ENCODE measurements at regions not wholly inside any gene's neighbourhood (a gene's known extent, or its start where the extent isn't known, plus 50 kb on each side); places are given as distances from the start of the nearest gene placed in this dataset.

- Histone ChIP-seq H3K27me3 (ENCODE audit: control insufficient read depth, insufficient read depth, low read length) (no peaks in the 10 kb centered on the region), H3K9ac (ENCODE audit: low read length) (no peak overlapping the region), H3K4me1 (ENCODE audit: control insufficient read depth, low read depth, low read length) (no peaks in the 10 kb centered on the region), H3K4me3 (ENCODE audit: low read length) (no peak overlapping the region), H3K9me3 (ENCODE audit: control insufficient read depth, low read depth, low read length) (no peaks in the 10 kb centered on the region), H3K27ac (ENCODE audit: low read length) (no peak overlapping the region), H3K36me3 (ENCODE audit: control insufficient read depth, low read depth, low read length) (no peaks in the 10 kb centered on the region)
Measured at GRCh38 chr9:90379771-90380170, 262.9 kb downstream of the DIRAS2 start.

DNA sequence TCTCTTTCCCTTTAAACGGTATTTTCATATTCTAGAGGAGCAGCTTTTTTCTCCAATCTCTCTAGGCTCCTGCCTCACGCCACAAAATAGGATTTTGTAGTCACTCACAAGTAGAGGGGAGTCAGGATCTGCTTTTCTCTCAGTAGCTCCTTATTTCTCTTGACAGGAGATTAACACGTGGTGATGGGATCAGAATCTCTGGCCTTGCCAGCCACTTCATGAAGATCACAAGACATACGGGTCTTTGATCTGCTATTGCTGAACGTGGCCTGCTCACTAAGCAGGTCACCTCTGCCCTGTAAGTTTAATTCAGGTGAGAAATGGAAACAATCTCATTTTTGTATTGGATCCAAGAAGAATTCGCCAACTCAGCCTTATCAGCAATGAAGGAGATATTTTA is 257.5 kb downstream of the DIRAS2 start:
- Histone ChIP-seq H3K9ac (ENCODE audit: low read length) (no peak overlapping the region), H3K9me3 (ENCODE audit: control insufficient read depth, low read depth, low read length) (no peaks in the 10 kb centered on the region), H3K27ac (ENCODE audit: low read length) (no peak overlapping the region), H3K4me3 (ENCODE audit: low read length) (no peak overlapping the region), H3K4me1 (ENCODE audit: control insufficient read depth, low read depth, low read length) (no peaks in the 10 kb centered on the region), H3K27me3 (ENCODE audit: control insufficient read depth, insufficient read depth, low read length) (no peaks in the 10 kb centered on the region), H3K36me3 (ENCODE audit: control insufficient read depth, low read depth, low read length) (no peaks in the 10 kb centered on the region)

- Histone ChIP-seq H3K4me3 (ENCODE audit: low read length) (no peak overlapping the region), H3K9ac (ENCODE audit: low read length) (no peak overlapping the region), H3K27ac (ENCODE audit: low read length) (no peak overlapping the region), H3K36me3 (ENCODE audit: control insufficient read depth, low read depth, low read length) (no peaks in the 10 kb centered on the region), H3K9me3 (ENCODE audit: control insufficient read depth, low read depth, low read length) (no peaks in the 10 kb centered on the region), H3K4me1 (ENCODE audit: control insufficient read depth, low read depth, low read length) (no peaks in the 10 kb centered on the region), H3K27me3 (ENCODE audit: control insufficient read depth, insufficient read depth, low read length) (no peaks in the 10 kb centered on the region)
Measured at GRCh38 chr9:90393365-90394152, 249.1 kb downstream of the DIRAS2 start.

DNA sequence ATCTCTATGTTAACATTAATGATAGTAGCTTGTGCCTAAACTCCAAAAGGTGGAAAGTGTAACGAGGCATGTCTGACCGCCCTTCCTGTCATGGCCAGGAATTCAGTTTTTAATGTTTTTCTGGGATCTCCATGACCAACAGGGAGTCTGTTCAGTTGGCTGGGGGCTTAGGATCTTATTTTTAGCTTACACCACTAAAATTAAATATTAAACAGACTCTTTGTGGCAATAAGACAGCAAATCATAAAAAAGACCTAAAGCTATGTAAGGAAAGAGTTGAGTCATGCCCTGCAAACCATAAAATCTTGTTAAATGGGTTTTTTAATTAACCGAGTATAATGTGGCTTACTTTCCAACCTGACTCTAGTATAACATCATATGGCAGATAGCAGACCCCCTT is 247.8 kb downstream of the DIRAS2 start:
- H3K36me3 ChIP-seq (ENCODE audit: control insufficient read depth, low read depth, low read length) = no peaks in the 10 kb centered on the region
- no peaks in the 10 kb centered on the region for H3K27me3 ChIP-seq (ENCODE audit: control insufficient read depth, insufficient read depth, low read length)
- no peak overlapping the region for H3K9ac ChIP-seq (ENCODE audit: low read length)
- no peak overlapping the region for H3K27ac ChIP-seq (ENCODE audit: low read length)
- H3K9me3 ChIP-seq (ENCODE audit: control insufficient read depth, low read depth, low read length) = no peaks in the 10 kb centered on the region
- no peak overlapping the region for H3K4me3 ChIP-seq (ENCODE audit: low read length)
- H3K4me1 ChIP-seq (ENCODE audit: control insufficient read depth, low read depth, low read length) = no peaks in the 10 kb centered on the region

DNA sequence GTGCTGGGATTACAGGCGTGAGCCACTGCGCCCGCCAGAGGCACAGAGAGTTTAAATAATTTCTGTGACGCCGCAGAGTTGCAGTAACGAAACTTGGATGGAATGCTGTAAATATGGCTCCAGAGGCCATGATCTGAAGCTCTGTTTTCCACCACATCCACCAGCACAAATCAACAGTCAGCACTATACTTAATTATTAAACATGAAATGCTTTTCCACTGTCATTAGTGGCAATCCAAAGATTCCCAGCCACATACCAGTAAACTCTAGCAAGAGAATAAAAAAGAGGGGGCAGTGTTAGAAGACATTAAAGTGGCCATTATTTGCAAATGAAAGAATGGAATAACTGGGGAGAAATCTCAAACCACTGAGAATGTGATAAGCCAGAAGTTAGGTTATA is 242.5 kb downstream of the DIRAS2 start:
- Histone ChIP-seq H3K4me1 (ENCODE audit: control insufficient read depth, low read depth, low read length) (no peaks in the 10 kb centered on the region), H3K27ac (ENCODE audit: low read length) (no peak overlapping the region), H3K9ac (ENCODE audit: low read length) (no peak overlapping the region), H3K36me3 (ENCODE audit: control insufficient read depth, low read depth, low read length) (no peaks in the 10 kb centered on the region), H3K9me3 (ENCODE audit: control insufficient read depth, low read depth, low read length) (no peaks in the 10 kb centered on the region), H3K4me3 (ENCODE audit: low read length) (no peak overlapping the region), H3K27me3 (ENCODE audit: control insufficient read depth, insufficient read depth, low read length) (no peaks in the 10 kb centered on the region)

GRCh38 chr9:90408659-90409058 is 234.0 kb downstream of the DIRAS2 start:
- no peak overlapping the region for H3K9ac ChIP-seq (ENCODE audit: low read length)
- peaks cover 8% of the 10 kb centered on the region for H3K4me1 ChIP-seq (ENCODE audit: control insufficient read depth, low read depth, low read length)
- no peaks in the 10 kb centered on the region for H3K9me3 ChIP-seq (ENCODE audit: control insufficient read depth, low read depth, low read length)
- H3K36me3 ChIP-seq (ENCODE audit: control insufficient read depth, low read depth, low read length) = no peaks in the 10 kb centered on the region
- no peak overlapping the region for H3K27ac ChIP-seq (ENCODE audit: low read length)
- H3K27me3 ChIP-seq (ENCODE audit: control insufficient read depth, insufficient read depth, low read length) = no peaks in the 10 kb centered on the region
- no peak overlapping the region for H3K4me3 ChIP-seq (ENCODE audit: low read length)

DNA sequence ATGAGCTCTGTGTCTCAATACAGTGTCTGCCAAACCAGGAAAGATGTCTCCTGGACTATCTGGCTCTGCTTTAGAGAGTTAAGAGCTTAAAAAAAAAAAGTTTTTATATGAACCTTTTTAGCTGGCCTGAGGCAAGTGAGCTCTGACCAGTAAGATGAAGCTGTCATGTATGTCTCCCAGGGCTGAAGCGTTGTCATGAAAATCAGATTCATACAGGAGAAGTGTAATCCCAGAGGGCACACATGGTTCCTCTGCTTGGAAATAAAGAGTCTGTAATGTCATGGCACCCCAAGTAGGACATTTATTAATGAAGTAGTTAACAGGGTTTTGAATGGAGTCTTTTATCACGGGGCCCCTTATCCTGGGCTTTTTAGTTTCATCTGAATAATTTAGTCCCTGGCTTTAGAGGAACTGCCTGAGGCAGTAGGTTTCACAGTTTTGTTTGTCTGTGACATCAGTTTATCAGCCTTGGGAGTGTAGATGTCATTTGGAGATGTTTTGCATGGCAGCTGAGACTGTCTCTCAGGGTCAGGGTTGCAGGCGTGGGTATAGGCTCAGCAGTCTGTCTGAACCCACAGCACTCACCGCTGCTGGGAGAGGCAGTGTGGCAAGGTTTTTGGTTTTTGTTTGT is 223.3 kb downstream of the DIRAS2 start:
- no peak overlapping the region for H3K9ac ChIP-seq (ENCODE audit: low read length)
- no peaks in the 10 kb centered on the region for H3K27me3 ChIP-seq (ENCODE audit: control insufficient read depth, insufficient read depth, low read length)
- no peak overlapping the region for H3K27ac ChIP-seq (ENCODE audit: low read length)
- H3K4me3 ChIP-seq (ENCODE audit: low read length) = no peak overlapping the region
- no peaks in the 10 kb centered on the region for H3K4me1 ChIP-seq (ENCODE audit: control insufficient read depth, low read depth, low read length)
- no peaks in the 10 kb centered on the region for H3K36me3 ChIP-seq (ENCODE audit: control insufficient read depth, low read depth, low read length)
- no peaks in the 10 kb centered on the region for H3K9me3 ChIP-seq (ENCODE audit: control insufficient read depth, low read depth, low read length)

DNA sequence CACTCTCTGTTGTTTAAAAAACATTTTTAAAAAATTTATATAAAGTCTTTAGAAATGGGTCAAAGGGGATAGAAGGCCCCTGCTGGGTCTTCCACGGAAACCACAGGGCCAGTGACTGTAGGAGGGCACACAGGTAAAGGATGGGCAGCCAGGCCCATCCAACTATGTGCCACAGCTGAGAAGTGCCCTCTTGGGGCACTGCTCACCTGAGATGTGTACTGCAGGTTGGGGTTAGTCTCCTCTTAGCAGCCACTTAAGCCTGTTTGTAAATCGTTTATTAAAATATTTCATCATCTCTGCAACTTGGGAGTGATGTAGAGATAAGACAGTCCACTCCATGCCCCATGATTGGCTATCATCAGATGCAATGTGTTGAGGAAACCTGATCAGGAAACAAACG is 222.4 kb downstream of the DIRAS2 start:
- H3K4me3 ChIP-seq (ENCODE audit: low read length) = no peak overlapping the region
- no peaks in the 10 kb centered on the region for H3K4me1 ChIP-seq (ENCODE audit: control insufficient read depth, low read depth, low read length)
- H3K27ac ChIP-seq (ENCODE audit: low read length) = no peak overlapping the region
- no peaks in the 10 kb centered on the region for H3K27me3 ChIP-seq (ENCODE audit: control insufficient read depth, insufficient read depth, low read length)
- H3K9ac ChIP-seq (ENCODE audit: low read length) = no peak overlapping the region
- H3K9me3 ChIP-seq (ENCODE audit: control insufficient read depth, low read depth, low read length) = no peaks in the 10 kb centered on the region
- H3K36me3 ChIP-seq (ENCODE audit: control insufficient read depth, low read depth, low read length) = no peaks in the 10 kb centered on the region

GRCh38 chr9:90420768-90421513 is 221.7 kb downstream of the DIRAS2 start:
- H3K36me3 ChIP-seq (ENCODE audit: control insufficient read depth, low read depth, low read length) = no peaks in the 10 kb centered on the region
- no peak overlapping the region for H3K27ac ChIP-seq (ENCODE audit: low read length)
- no peak overlapping the region for H3K4me3 ChIP-seq (ENCODE audit: low read length)
- H3K9ac ChIP-seq (ENCODE audit: low read length) = no peak overlapping the region
- H3K27me3 ChIP-seq (ENCODE audit: control insufficient read depth, insufficient read depth, low read length) = no peaks in the 10 kb centered on the region
- no peaks in the 10 kb centered on the region for H3K9me3 ChIP-seq (ENCODE audit: control insufficient read depth, low read depth, low read length)
- H3K4me1 ChIP-seq (ENCODE audit: control insufficient read depth, low read depth, low read length) = no peaks in the 10 kb centered on the region

GRCh38 chr9:90421786-90422185 is 220.8 kb downstream of the DIRAS2 start:
- Histone ChIP-seq H3K4me1 (ENCODE audit: control insufficient read depth, low read depth, low read length) (no peaks in the 10 kb centered on the region), H3K36me3 (ENCODE audit: control insufficient read depth, low read depth, low read length) (no peaks in the 10 kb centered on the region), H3K27ac (ENCODE audit: low read length) (no peak overlapping the region), H3K4me3 (ENCODE audit: low read length) (no peak overlapping the region), H3K27me3 (ENCODE audit: control insufficient read depth, insufficient read depth, low read length) (no peaks in the 10 kb centered on the region), H3K9ac (ENCODE audit: low read length) (no peak overlapping the region), H3K9me3 (ENCODE audit: control insufficient read depth, low read depth, low read length) (no peaks in the 10 kb centered on the region)

GRCh38 chr9:90423661-90424193 is 218.9 kb downstream of the DIRAS2 start:
- no peaks in the 10 kb centered on the region for H3K4me1 ChIP-seq (ENCODE audit: control insufficient read depth, low read depth, low read length)
- no peak overlapping the region for H3K4me3 ChIP-seq (ENCODE audit: low read length)
- H3K9me3 ChIP-seq (ENCODE audit: control insufficient read depth, low read depth, low read length) = no peaks in the 10 kb centered on the region
- no peak overlapping the region for H3K9ac ChIP-seq (ENCODE audit: low read length)
- no peaks in the 10 kb centered on the region for H3K36me3 ChIP-seq (ENCODE audit: control insufficient read depth, low read depth, low read length)
- no peaks in the 10 kb centered on the region for H3K27me3 ChIP-seq (ENCODE audit: control insufficient read depth, insufficient read depth, low read length)
- no peak overlapping the region for H3K27ac ChIP-seq (ENCODE audit: low read length)
